HFFc6 (cell line): ENCODE measurements at regions not wholly inside any gene's neighbourhood (a gene's known extent, or its start where the extent isn't known, plus 50 kb on each side); places are given as distances from the start of the nearest gene placed in this dataset.
A peak's percentile ranks its signal among the peaks of the same experiment; 100 is the strongest.
"Not testable (repeated sequence)": the region's sequence is repeated elsewhere in the genome, so short reads cannot be mapped to it uniquely, and the experiment has no call there.

Experiments
- DNase-seq: peaks from one replicate; pipeline ENCODE4 v3.0.0-alpha.2; 2018
- H3K27ac Mint-ChIP-seq: 2 replicates; pipeline ENCODE4 v1.8.0; 2020; ENCODE audit warnings: mild to moderate bottlenecking, mixed read lengths
- H3K27me3 Mint-ChIP-seq: 2 replicates; pipeline ENCODE4 v1.8.0; 2021; ENCODE audit warnings: mild to moderate bottlenecking, moderate library complexity, mixed read lengths; ENCODE audit not compliant: insufficient read depth
- H3K36me3 Mint-ChIP-seq: 2 replicates; pipeline ENCODE4 v1.8.0; 2021; ENCODE audit warnings: low read depth, mixed read lengths
- H3K4me1 Mint-ChIP-seq: 2 replicates; pipeline ENCODE4 v1.8.0; 2020; ENCODE audit warnings: low read depth, mixed read lengths
- H3K4me3 Mint-ChIP-seq: 2 replicates; pipeline ENCODE4 v1.8.0; 2020; ENCODE audit warnings: mild to moderate bottlenecking, moderate library complexity, mixed read lengths
- H3K9me3 Mint-ChIP-seq: 2 replicates; pipeline ENCODE4 v1.8.0; 2020; ENCODE audit warnings: mild to moderate bottlenecking, mixed read lengths
- TF ChIP-seq, protein P1 (sequence below): fragments of 200-600 bp; sonication (generic); IDR thresholded peaks from 2 replicates; pipeline ENCODE4 v1.5.0; 2021; ENCODE audit warnings: antibody characterized with exemption, mild to moderate bottlenecking

DNA sequence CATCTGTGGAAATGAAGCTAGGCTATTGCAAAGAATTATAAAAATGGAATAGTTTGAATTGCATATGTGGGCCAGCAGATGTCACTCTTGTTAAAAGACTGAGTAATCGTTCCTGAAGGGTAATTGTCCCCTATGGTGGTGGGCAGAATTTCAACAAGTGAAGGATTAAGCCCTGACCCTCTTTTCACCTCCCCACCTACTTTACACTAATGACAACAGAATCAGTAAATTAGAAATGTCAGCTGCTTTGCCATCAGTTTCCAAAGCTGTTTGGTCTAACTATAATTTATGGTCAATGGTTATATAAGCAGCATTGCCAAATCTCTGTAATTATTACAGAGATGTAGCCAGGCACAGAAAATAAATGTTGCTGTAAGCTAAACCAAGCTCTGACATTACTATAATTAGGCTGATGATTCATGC, 898.6 kb downstream of the AMY1C start:
- TF ChIP-seq, protein P1, sequence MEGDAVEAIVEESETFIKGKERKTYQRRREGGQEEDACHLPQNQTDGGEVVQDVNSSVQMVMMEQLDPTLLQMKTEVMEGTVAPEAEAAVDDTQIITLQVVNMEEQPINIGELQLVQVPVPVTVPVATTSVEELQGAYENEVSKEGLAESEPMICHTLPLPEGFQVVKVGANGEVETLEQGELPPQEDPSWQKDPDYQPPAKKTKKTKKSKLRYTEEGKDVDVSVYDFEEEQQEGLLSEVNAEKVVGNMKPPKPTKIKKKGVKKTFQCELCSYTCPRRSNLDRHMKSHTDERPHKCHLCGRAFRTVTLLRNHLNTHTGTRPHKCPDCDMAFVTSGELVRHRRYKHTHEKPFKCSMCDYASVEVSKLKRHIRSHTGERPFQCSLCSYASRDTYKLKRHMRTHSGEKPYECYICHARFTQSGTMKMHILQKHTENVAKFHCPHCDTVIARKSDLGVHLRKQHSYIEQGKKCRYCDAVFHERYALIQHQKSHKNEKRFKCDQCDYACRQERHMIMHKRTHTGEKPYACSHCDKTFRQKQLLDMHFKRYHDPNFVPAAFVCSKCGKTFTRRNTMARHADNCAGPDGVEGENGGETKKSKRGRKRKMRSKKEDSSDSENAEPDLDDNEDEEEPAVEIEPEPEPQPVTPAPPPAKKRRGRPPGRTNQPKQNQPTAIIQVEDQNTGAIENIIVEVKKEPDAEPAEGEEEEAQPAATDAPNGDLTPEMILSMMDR, result peak; percentile 58; the same call in 1 of the 2 replicates
- H3K4me3 Mint-ChIP-seq, result no peak overlapping the region
- H3K27ac Mint-ChIP-seq, result no peak overlapping the region
- peaks cover 11% of the 10 kb centered on the region for H3K9me3 Mint-ChIP-seq
- H3K4me1 Mint-ChIP-seq, result no peaks in the 10 kb centered on the region
- DNase-seq, result peak; percentile 1
- peaks cover 2% of the 10 kb centered on the region; the same call in 1 of the 2 replicates for H3K27me3 Mint-ChIP-seq
- no peaks in the 10 kb centered on the region for H3K36me3 Mint-ChIP-seq

- not testable (repeated sequence) for H3K36me3 Mint-ChIP-seq, H3K4me1 Mint-ChIP-seq, DNase-seq, H3K27me3 Mint-ChIP-seq, H3K4me3 Mint-ChIP-seq, H3K27ac Mint-ChIP-seq
- peaks cover 15% of the 10 kb centered on the region for H3K9me3 Mint-ChIP-seq
These were observed 914.7 kb downstream of the AMY1C start for GRCh38 chr1:104664374-104664773.

GRCh38 chr1:104665300-104665699, 915.6 kb downstream of the AMY1C start:
- TF ChIP-seq, protein P1, result no peak
- Mint-ChIP-seq H3K4me1 (no peaks in the 10 kb centered on the region), H3K27me3 (no peaks in the 10 kb centered on the region; the same call in 1 of the 2 replicates), H3K27ac (no peak overlapping the region), H3K36me3 (no peaks in the 10 kb centered on the region), H3K9me3 (peaks cover 15% of the 10 kb centered on the region), H3K4me3 (no peak overlapping the region)
- no peak for DNase-seq

GRCh38 chr1:104671684-104672353, 922.1 kb downstream of the AMY1C start:
- peaks cover 12% of the 10 kb centered on the region for H3K9me3 Mint-ChIP-seq
- no peak for DNase-seq
- no peaks in the 10 kb centered on the region for H3K4me1 Mint-ChIP-seq
- H3K27ac Mint-ChIP-seq, result no peak overlapping the region
- H3K27me3 Mint-ChIP-seq, result no peaks in the 10 kb centered on the region; the same call in 1 of the 2 replicates
- TF ChIP-seq, protein P1, result no peak
- no peak overlapping the region for H3K4me3 Mint-ChIP-seq
- H3K36me3 Mint-ChIP-seq, result no peaks in the 10 kb centered on the region

GRCh38 chr1:104699433-104699832, 949.7 kb downstream of the AMY1C start:
- H3K4me3 Mint-ChIP-seq, result no peak overlapping the region
- no peak overlapping the region for H3K27ac Mint-ChIP-seq
- H3K27me3 Mint-ChIP-seq, result no peaks in the 10 kb centered on the region; the same call in 1 of the 2 replicates
- 0 out of 2 replicates have a peak, but pooled peaks cover under 1% of the 10 kb centered on the region for H3K36me3 Mint-ChIP-seq
- TF ChIP-seq, protein P1, result no peak
- no peaks in the 10 kb centered on the region for H3K4me1 Mint-ChIP-seq
- H3K9me3 Mint-ChIP-seq, result peaks cover 24% of the 10 kb centered on the region
- DNase-seq, result no peak

- no peak for DNase-seq
- H3K9me3 Mint-ChIP-seq, result no peaks in the 10 kb centered on the region; the same call in 1 of the 2 replicates
- H3K36me3 Mint-ChIP-seq, result no peaks in the 10 kb centered on the region
- H3K4me1 Mint-ChIP-seq, result peaks cover 7% of the 10 kb centered on the region; the same call in 1 of the 2 replicates
- H3K27ac Mint-ChIP-seq, result no peak overlapping the region
- H3K4me3 Mint-ChIP-seq, result no peak overlapping the region
- no peaks in the 10 kb centered on the region for H3K27me3 Mint-ChIP-seq
- TF ChIP-seq, protein P1, result no peak
These were observed 953.0 kb downstream of the AMY1C start for GRCh38 chr1:104702731-104703130.
